GDM1 (cell line): ENCODE measurements at regions not wholly inside any gene's neighbourhood (a gene's known extent, or its start where the extent isn't known, plus 50 kb on each side); places are given as distances from the start of the nearest gene placed in this dataset.
"Not testable (repeated sequence)": the region's sequence is repeated elsewhere in the genome, so short reads cannot be mapped to it uniquely, and the experiment has no call there.

Experiments
- DNase-seq: peaks from one replicate; lab custom pipeline; 2025; lab: John Stamatoyannopoulos, UW

DNA sequence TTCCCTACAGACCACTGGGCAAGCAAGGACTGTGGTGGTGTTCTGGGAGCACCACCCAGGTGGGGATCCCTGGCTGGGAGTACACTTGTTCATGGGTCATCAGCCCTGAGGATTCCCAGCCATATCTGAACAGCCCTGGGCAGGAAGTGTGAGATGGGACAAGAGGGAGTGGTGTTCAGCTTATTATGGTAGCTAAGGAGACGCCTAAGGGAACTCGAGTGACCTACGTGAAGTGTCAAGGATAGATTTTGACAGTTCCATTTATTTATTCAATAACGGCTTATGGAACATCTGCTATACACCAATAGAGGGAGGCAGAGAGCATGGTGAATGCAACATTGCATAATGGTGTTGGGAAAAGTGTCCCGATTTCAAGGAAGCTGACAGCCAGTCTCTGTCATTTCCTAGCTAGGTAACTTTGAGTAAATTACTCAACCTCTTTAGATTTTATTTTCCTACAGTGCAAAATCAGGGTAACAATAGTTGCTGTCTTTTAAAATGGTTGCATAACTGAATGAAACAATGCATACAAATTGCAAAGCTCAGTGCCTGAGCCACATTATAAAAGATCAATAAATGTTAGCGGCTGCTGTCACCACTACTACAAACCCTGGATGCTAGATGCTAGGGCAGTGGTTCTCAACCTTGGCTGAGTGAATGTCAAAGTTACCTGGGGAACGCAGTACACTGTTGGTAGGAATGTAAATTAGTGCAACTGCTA, 534.1 kb downstream of the GRIN2A start:
- DNase-seq, result no peak

DNA sequence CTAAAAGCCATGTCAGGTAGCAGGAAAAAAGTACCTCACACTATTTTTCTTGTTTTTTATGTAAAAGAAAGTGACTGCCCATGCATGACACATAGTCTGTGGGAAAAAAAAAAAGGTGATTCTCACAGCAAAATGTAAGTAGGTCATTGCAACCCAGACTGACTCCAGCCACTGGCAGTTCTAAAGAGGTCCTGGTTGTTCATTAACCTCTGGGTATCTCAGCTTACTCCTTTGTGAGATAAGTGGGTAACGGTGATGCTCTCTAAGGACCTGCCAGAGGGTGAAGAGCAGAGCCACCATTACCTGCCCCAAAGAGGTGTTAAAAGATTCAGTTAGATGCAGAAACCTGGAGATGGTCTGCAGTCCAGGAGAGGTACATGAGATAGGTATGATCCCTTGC, 531.9 kb downstream of the GRIN2A start:
- DNase-seq, result no peak

GRCh38 chr16:9655051-9655450, 527.2 kb downstream of the GRIN2A start:
- no peak for DNase-seq

DNA sequence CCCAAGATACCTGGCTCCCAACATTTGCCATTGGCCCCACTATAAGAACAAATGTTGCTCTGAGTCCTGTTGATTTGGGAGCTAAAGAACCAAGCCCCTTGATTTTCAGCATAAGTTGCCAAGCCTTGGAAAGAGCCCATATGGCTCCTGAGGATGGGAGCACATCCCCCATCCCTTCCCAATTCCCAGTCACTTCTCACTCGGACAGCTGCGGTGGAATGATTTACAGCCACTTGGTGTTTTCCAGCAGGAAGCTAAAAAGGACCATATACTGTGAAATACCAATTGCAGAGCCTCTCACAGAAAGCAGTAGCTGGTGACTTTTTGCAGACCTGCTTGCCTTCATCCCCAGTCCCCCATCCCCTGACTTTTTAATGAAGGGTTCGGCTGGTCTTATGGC, 524.6 kb downstream of the GRIN2A start:
- DNase-seq, result no peak

GRCh38 chr16:9658164-9658563, 524.1 kb downstream of the GRIN2A start:
- DNase-seq, result no peak

DNA sequence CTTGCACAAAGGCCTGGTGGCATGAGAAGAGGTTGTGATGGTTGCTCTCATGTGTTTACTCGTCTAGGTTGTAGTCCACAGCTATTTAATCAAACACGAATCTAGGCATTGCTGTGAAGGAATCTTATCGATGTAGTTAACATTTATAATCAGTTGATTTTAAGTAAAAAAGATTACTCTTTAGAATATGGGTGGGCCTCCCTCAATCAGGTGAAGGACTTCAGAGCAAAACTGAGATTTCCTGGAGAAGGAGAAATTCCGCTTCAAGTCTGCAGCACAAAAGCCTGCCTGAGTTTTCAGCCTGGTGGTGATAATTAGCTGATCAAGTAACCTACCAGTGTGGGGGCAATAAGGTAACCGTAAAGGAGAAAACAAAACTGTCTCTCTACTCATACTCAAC, 523.6 kb downstream of the GRIN2A start:
- DNase-seq, result no peak

DNA sequence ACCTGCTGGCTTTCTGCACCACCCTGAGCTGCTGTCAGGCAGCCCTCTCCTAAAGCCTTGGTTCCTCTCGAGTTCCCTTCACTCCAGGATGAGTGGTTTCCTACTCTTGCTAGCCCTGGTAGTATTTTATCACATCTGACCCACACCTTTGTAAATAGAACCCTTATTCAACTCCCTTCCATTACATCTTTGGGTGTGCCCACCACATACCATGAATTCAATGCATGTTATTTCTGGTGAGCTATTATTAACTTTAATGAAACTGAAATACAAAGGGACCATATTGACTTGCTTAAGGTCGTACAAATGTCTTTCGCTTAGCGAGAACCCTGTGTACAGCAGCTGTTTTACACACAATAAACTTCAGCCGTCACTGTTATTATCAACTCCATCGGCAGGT, 521.3 kb downstream of the GRIN2A start:
- no peak for DNase-seq

DNA sequence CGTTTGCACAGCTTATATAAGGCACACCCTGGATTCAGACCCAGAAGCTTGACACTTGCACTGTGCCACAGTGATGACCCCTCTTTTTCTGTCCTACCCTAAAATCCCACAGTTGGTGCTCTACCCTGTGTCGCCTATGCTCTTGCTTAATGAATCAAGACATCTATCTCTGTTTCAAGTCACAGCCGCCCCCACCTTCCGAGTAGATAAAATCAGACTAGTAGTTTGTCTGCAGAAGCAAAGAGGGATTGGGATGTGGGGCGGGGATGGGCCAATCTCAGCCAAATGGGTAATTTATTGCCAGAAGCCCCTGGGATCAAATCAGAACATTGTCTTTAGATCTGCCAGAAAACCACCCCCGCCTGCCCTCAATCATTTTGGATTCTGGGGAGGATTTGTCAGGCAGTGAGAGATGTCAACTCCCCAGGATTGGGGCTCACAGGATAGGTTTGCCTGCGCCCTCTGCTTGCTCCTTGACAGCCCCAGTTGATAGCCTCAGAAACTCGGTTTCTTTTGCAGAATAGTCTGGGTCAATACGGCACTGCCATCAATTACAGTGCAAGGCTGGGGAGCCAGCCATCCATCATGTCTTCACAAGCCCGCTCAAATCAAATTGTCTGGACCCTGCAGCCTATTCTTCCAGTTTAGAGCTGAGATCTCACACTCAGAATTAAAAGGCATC, 520.8 kb downstream of the GRIN2A start:
- DNase-seq, result no peak

- no peak for DNase-seq
Observed at GRCh38 chr16:9663588-9663987, 518.6 kb downstream of the GRIN2A start.

DNA sequence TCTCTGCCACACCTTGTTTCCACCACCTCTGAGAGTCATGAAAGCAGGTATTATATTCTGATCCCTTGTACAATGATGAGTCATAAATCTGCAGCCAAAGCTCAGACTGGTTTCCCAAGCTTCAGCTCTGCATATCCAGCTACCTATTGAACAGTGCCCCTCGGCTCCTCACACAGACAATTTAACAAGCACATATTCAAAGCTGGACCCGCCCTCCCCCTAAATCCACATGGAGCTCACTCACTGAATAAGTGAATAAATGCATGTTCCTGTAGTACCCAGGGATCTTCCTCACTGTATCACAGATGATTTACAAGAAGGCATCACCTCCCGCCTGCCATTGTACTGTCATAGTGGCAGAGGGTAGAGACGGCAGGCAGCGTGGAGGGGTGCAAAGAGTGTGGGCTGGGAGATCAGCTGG, 516.4 kb downstream of the GRIN2A start:
- no peak for DNase-seq

DNA sequence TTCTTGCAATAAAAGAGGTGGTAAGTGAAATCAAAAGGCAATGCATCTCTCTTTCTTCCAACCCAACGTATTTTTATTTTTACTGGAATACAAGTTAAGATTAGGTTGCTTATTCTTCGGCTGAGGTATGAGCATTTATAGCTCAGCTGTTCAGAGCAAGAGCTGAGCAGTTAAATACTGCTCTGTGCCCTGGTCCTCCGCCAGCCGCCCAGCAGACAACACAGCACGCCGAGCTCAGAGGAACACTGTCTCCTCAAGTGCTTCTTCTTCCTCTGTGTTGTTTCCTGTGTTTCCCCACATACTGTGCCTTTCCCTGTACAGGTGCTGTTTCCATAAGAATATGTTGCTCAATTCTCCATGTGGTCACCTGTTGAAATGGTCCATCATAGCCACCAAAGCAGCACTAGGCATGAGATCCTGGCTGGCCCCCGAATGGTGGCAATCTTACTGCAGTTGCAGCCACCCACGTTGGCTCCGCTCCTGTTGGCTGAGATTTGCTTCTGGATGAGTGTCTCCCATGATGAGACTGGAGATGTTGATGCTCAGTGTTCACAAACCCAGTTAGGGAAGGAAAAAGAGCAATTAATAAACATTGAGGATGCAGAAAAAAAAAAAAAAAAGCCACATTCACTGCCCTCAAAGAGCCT, 515.3 kb downstream of the GRIN2A start:
- no peak for DNase-seq

GRCh38 chr16:9670033-9670432, 512.2 kb downstream of the GRIN2A start:
- DNase-seq, result no peak

DNA sequence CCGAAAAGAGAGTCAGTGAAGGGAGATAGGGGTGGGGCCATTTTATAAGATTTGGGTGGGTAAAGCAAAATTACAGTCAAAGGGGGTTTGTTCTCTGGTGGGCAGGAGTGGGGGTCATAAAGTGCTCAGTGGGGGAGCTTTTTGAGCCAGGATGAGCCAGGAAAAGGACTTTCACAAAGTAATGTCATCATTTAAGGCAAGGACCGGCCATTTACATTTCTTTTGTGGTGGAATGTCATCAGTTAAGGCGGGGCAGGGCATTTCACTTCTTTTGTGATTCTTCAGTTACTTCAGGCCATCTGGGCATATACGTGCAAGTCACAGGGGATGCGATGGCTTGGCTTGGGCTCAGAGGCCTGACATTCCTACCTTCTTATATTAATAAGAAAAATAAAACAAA, 511.6 kb downstream of the GRIN2A start:
- DNase-seq, result not testable (repeated sequence)

DNA sequence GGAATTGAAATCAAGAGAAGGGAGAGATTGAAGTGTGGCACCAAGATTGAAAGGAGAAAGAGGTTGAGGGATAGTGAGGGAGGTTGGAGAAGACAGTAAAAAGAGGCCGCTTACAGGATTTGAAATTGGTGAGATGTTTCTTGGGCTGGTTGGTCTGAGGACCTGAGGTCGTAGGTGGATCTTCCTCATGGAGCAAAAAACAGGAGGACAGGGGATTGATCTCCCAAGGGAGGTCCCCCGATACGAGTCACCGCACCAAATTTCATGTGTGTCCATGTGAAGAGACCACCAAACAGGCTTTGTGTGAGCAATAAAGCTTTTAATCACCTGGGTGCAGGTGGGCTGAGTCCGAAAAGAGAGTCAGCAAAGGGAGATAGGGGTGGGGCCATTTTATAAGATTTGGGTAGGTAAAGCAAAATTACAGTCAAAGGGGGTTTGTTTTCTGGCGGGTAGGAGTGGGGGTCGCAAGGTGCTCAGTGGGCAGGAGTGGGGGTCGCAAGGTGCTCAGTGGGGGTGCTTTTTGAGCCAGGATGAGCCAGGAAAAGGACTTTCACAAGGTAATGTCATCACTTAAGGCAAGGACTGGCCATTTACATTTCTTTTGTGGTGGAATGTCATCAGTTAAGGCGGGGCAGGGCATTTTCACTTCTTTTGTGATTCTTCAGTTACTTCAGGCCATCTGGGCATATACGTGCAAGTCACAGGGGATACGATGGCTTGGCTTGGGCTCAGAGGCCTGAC, 505.5 kb downstream of the GRIN2A start:
- DNase-seq, result not testable (repeated sequence)

DNA sequence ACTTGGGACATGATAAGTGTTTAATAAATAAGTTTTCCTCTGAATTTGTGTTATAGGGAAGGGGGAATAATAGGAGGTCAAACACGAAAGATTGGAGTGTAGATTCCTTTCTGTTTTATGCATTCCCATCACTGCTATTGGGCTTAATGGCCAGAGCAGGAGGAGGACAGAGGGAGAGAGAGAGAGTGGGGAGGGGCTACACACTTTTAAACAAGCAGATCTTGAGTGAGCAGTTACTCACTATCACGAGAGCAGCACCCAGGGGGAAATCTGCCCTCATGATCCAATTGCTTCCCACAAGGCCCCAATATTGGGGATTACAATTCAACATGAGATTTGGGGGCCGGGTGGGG, 505.0 kb downstream of the GRIN2A start:
- no peak for DNase-seq

DNA sequence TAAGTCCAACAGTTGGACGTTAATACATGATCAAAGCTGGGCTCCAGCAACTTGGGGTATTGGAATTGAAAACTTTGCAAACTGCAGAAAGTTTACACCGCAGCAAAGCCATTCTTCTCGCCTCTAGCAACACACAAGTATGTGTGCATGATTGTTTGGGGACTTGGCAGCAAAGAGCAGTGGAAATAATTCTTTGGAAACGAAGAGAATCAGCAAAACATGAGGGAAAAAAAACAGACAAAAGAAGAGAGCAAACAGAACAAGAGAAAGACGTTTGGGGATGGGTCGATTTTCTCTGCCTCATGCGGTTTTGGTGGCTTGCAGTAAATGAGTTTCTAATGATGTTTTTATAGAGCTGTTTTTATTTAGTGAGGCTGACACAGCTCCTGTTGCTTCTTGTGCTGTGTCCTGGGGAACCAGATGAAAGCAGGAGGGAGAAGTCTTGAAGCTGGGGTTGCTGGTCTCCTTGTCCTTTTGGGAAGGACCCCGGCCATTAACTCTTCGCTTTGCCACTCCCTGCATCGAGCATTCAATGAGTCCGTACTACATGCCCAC, 502.9 kb downstream of the GRIN2A start:
- no peak for DNase-seq

DNA sequence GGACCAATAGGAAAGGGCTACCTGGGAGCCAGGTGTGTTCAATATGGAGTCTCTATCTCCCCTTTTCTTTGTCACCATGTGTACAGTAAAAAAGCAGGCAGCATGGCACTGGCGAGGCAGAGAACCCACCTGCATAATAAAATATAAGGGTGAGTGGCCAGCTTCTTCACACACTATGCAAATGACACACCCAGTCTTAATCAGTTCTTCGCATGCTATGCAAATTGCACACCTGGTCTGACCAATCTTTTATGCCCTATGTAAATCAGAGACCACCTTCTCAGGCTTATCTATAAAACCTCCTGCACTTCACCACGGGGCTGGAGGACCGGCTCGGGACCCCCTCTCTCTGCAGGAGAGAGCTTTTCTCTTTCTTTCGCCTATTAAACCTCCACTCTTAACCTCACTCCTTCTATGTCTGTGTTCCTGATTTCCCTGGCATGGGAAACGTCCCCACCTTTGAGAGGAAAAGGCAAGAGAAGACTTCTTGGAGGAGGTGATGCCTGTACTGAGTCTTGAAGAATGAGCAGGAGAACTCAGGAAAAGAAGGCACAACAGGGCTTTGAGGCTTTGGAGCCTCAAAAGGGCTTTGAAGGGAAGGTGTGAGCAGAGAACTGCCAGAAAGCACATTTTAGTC, 502.1 kb downstream of the GRIN2A start:
- no peak for DNase-seq

DNA sequence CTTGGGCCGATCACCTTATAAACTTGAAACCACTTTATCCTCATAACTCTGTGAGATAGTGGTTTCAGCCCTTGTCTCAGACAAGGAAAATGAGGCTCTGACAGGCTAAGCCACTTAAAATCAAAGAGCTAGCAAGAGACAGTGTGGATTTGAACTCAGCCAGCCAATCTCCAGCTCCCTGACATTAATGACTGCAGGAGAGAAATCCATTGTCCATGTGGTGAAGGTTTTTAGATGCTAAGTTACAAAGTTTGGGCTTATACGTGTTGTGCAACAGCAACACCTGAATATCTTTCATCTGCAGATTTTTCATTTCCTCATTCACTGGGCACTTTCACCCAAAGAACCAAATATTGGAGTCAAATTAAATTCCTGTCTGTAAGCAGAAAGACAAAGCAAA, 501.3 kb downstream of the GRIN2A start:
- no peak for DNase-seq

- no peak for DNase-seq
Observed at GRCh38 chr16:9681508-9681907, 500.7 kb downstream of the GRIN2A start.

DNA sequence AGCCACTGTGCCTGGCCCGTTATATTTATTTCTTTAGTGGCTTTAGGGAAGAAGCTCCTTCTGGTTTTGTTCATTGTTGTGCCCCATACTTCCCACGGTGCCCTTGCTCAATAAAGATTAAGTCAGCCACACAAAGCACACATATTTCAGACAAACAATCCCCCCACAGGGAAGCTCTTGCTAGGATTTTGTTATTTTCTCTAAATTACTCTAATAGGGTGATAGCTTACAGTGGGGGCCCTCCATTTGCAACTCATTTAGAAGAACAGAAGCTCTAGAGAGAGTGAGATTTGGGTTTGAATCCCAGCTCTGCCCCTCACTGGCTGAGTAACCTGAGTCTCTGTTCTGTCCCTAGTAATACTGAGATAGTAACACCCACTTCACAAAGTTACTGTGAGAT, 499.9 kb downstream of the GRIN2A start:
- no peak for DNase-seq

DNA sequence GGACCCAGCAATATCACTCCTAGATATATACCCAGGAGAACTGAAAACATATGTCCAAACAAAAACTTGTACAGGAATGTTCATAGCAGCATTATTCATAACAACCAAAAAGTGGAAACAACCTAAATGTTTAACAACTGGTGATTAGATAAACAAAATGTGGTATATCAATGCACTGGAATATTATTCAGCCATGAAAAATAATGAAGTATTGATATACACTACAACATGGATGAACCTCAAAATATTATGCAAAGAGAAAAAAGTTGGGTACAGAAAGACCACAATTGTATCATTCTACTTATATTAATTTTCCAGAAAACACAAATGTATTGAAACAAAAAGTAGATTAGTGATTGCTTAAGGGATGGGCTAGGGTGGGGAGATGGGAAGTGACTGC, 498.6 kb downstream of the GRIN2A start:
- no peak for DNase-seq

DNA sequence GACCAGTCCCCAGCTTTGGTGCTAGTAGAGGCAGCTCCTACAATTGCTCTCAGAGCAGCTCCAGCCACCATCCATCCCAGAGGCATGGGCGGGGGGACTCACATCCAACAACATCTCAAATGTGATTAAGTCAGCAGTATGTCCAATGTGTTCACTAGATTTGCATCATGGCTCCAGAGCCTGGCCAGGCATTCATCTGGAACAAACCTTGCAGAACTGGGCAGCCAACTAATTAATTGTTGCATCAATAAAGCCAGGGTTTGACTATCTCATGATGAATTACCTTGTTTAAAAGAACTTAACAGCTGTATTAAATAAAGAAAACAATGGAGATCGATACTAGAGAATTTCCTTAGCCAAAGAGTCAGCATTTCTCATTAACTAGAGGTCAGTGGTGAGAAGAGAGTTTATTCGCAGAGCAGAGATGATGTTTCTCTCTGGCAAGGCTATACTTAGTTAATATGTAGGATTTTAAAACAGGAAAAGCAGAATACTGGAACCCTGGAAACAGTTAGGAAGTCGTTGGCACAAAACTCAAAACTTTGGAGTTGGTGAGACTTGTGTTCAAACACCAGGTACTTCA, 494.4 kb downstream of the GRIN2A start:
- DNase-seq, result no peak
